ENCODE measurements at regions not wholly inside any gene's neighbourhood (a gene's known extent, or its start where the extent isn't known, plus 50 kb on each side); places are given as distances from the start of the nearest gene placed in this dataset.

GRCh38 chr14:95381726-95382125 is 62.0 kb upstream of the CLMN start:
- no peaks in the 10 kb centered on the region for H3K27me3 ChIP-seq (ENCODE audit: insufficient read depth, low read length)
- ChIA-PET RAD21 (ENCODE audit: low non-redundant PET in 1 of 2, low total read pairs in 2 of 2, uncharacterized antibody in 2 of 2, unreplicated experiment in 2 of 2) (no interaction called here), POLR2A (no interaction called here), CTCF (no interaction called here)
- H2AFZ ChIP-seq (ENCODE audit: low read depth, low read length, poor library complexity, severe bottlenecking): no peak overlapping the region
- BruUV-seq (replicated peaks): no TSS peak
- H3K79me2 ChIP-seq (ENCODE audit: insufficient read depth, low read length): no peaks in the 10 kb centered on the region
- no peak overlapping the region for H3K4me3 ChIP-seq (replicated peaks in 1 of 2; ENCODE audit: low read depth in 1 of 2, low read length in 2 of 2)
- H3K9ac ChIP-seq (ENCODE audit: low read length): no peak overlapping the region
- no peak overlapping the region for H3K27ac ChIP-seq (ENCODE audit: low read depth, low read length)
- intact Hi-C loops (cut with micrococcal nuclease): no loop called here
- H3K4me1 ChIP-seq (ENCODE audit: control insufficient read depth in 1 of 2, insufficient read depth in 2 of 2, low read length in 2 of 2): no peaks in the 10 kb centered on the region
- TF ChIP-seq SRF (IDR thresholded peaks at IDR 0.05; ENCODE audit: low read depth) (no peak), MAX (IDR thresholded peaks at IDR 0.05) (no peak), RAD21 (IDR thresholded peaks at IDR 0.05; ENCODE audit: low read depth) (no peak), ELF1 (IDR thresholded peaks at IDR 0.05; ENCODE audit: borderline replicate concordance, low read depth) (no peak), FOSL1 (IDR thresholded peaks at IDR 0.05; ENCODE audit: low read depth) (no peak), CBX3 (IDR thresholded peaks at IDR 0.05; ENCODE audit: low read depth) (no peak), ZNF274 (IDR thresholded peaks at IDR 0.05; ENCODE audit: low read depth, low read length) (no peak), POLR2AphosphoS5 (IDR thresholded peaks at IDR 0.05; ENCODE audit: low read depth, low read length) (no peak), EZH2 (IDR thresholded peaks at IDR 0.05) (no peak), ZBTB33 (IDR thresholded peaks at IDR 0.05; ENCODE audit: extremely low read depth, insufficient replicate concordance, low read length) (no peak), CEBPB (IDR thresholded peaks at IDR 0.05; ENCODE audit: low read depth) (no peak), JUND (IDR thresholded peaks at IDR 0.05) (no peak), TCF7L2 (IDR thresholded peaks at IDR 0.05; ENCODE audit: borderline replicate concordance, extremely low read depth, insufficient read depth, insufficient read length) (no peak), SP1 (IDR thresholded peaks at IDR 0.05; ENCODE audit: low read depth) (no peak), SIN3A (IDR thresholded peaks at IDR 0.05; ENCODE audit: low read depth) (no peak), POLR2A (IDR thresholded peaks at IDR 0.05; ENCODE audit: borderline replicate concordance, extremely low read depth, insufficient read depth, insufficient read length) (no peak), YY1 (IDR thresholded peaks at IDR 0.05; ENCODE audit: extremely low read depth, insufficient replicate concordance, low read depth, low read length) (no peak)
- TF ChIP-seq, protein P1, sequence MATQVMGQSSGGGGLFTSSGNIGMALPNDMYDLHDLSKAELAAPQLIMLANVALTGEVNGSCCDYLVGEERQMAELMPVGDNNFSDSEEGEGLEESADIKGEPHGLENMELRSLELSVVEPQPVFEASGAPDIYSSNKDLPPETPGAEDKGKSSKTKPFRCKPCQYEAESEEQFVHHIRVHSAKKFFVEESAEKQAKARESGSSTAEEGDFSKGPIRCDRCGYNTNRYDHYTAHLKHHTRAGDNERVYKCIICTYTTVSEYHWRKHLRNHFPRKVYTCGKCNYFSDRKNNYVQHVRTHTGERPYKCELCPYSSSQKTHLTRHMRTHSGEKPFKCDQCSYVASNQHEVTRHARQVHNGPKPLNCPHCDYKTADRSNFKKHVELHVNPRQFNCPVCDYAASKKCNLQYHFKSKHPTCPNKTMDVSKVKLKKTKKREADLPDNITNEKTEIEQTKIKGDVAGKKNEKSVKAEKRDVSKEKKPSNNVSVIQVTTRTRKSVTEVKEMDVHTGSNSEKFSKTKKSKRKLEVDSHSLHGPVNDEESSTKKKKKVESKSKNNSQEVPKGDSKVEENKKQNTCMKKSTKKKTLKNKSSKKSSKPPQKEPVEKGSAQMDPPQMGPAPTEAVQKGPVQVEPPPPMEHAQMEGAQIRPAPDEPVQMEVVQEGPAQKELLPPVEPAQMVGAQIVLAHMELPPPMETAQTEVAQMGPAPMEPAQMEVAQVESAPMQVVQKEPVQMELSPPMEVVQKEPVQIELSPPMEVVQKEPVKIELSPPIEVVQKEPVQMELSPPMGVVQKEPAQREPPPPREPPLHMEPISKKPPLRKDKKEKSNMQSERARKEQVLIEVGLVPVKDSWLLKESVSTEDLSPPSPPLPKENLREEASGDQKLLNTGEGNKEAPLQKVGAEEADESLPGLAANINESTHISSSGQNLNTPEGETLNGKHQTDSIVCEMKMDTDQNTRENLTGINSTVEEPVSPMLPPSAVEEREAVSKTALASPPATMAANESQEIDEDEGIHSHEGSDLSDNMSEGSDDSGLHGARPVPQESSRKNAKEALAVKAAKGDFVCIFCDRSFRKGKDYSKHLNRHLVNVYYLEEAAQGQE (IDR thresholded peaks at IDR 0.05; ENCODE audit: low read depth): no peak
- TF ChIP-seq, protein P2, sequence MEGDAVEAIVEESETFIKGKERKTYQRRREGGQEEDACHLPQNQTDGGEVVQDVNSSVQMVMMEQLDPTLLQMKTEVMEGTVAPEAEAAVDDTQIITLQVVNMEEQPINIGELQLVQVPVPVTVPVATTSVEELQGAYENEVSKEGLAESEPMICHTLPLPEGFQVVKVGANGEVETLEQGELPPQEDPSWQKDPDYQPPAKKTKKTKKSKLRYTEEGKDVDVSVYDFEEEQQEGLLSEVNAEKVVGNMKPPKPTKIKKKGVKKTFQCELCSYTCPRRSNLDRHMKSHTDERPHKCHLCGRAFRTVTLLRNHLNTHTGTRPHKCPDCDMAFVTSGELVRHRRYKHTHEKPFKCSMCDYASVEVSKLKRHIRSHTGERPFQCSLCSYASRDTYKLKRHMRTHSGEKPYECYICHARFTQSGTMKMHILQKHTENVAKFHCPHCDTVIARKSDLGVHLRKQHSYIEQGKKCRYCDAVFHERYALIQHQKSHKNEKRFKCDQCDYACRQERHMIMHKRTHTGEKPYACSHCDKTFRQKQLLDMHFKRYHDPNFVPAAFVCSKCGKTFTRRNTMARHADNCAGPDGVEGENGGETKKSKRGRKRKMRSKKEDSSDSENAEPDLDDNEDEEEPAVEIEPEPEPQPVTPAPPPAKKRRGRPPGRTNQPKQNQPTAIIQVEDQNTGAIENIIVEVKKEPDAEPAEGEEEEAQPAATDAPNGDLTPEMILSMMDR (IDR thresholded peaks at IDR 0.05 in 2 of 3, conservative IDR thresholded peaks at IDR 0.05 in 1 of 3; ENCODE audit: borderline replicate concordance in 1 of 3, insufficient read depth in 1 of 3, low read depth in 2 of 3, low read length in 2 of 3): no peak
- no peaks in the 10 kb centered on the region for H3K36me3 ChIP-seq (ENCODE audit: control insufficient read depth in 1 of 2, insufficient read depth in 2 of 2, low read length in 2 of 2)
- DNase-seq (ENCODE audit: low read depth, low spot score) (no peak), ATAC-seq (no peak)
- H3K9me3 ChIP-seq (ENCODE audit: control insufficient read depth in 1 of 2, insufficient read depth in 1 of 2, low read depth in 1 of 2, low read length in 2 of 2): peaks cover 0 to 8% of the 10 kb centered on the region in 2 experiments; a peak in 1 of 4 replicates
- H4K20me1 ChIP-seq (ENCODE audit: insufficient read depth): no peaks in the 10 kb centered on the region
- no peaks in the 10 kb centered on the region for H3K9me2 ChIP-seq (ENCODE audit: insufficient read depth)
- H3K4me2 ChIP-seq (ENCODE audit: low read length): no peak overlapping the region

All from HCT116 (cell line).